GM23248 (cell line): ENCODE measurements at regions not wholly inside any gene's neighbourhood (a gene's known extent, or its start where the extent isn't known, plus 50 kb on each side); places are given as distances from the start of the nearest gene placed in this dataset.

Experiments
- DNase-seq: peaks from one replicate; pipeline ENCODE4 v3.0.0-alpha.2; 2015
- H2AFZ ChIP-seq: fragments of 200-600 bp; sonication (generic); 2 replicates; pipeline ENCODE4 v1.6.1; 2016; ENCODE audit warnings: antibody characterized with exemption
- H3F3A ChIP-seq: fragments of 200-600 bp; sonication (generic); 2 replicates; pipeline ENCODE4 v1.6.1; 2016; ENCODE audit warnings: mild to moderate bottlenecking, antibody characterized with exemption, mixed run types; ENCODE audit not compliant: insufficient read depth
- H3K27ac ChIP-seq: fragments of 200-600 bp; sonication (generic); 2 replicates; pipeline ENCODE4 v1.5.1; 2016; ENCODE audit warnings: mild to moderate bottlenecking
- H3K27me3 ChIP-seq: fragments of 200-600 bp; sonication (generic); replicated peaks from 2 replicates; pipeline ENCODE4 v1.6.1; 2016; ENCODE audit warnings: mild to moderate bottlenecking; ENCODE audit not compliant: insufficient read depth
- H3K36me3 ChIP-seq: fragments of 200-600 bp; sonication (generic); 2 replicates; pipeline ENCODE4 v1.6.1; 2016; ENCODE audit warnings: low read depth, mild to moderate bottlenecking
- H3K4me1 ChIP-seq: fragments of 200-600 bp; sonication (generic); 2 replicates; pipeline ENCODE4 v1.6.1; 2016; ENCODE audit warnings: mild to moderate bottlenecking; ENCODE audit not compliant: insufficient read depth
- H3K4me2 ChIP-seq: fragments of 200-600 bp; sonication (generic); one replicate; pipeline ENCODE4 v1.6.1; 2016; ENCODE audit warnings: mild to moderate bottlenecking; ENCODE audit not compliant: unreplicated experiment
- H3K4me3 ChIP-seq: fragments of 200-600 bp; sonication (generic); 2 replicates; pipeline ENCODE4 v1.5.1; 2016; ENCODE audit warnings: mild to moderate bottlenecking
- H3K79me2 ChIP-seq: fragments of 200-600 bp; sonication (generic); 2 replicates; pipeline ENCODE4 v1.6.1; 2016; ENCODE audit warnings: mild to moderate bottlenecking; ENCODE audit not compliant: insufficient read depth
- H3K9ac ChIP-seq: fragments of 200-600 bp; sonication (generic); 2 replicates; pipeline ENCODE4 v1.6.1; 2016; ENCODE audit warnings: mild to moderate bottlenecking
- H3K9me2 ChIP-seq: fragments of 200-600 bp; sonication (generic); 2 replicates; pipeline ENCODE4 v1.6.1; 2016; ENCODE audit warnings: mixed run types, mild to moderate bottlenecking, moderate library complexity; ENCODE audit not compliant: insufficient read depth
- H3K9me3 ChIP-seq: fragments of 200-600 bp; sonication (generic); one replicate; pipeline ENCODE4 v1.6.1; 2017; ENCODE audit warnings: low read depth
- H4K20me1 ChIP-seq: fragments of 200-600 bp; sonication (generic); 2 replicates; pipeline ENCODE4 v1.6.0; 2016; ENCODE audit not compliant: insufficient read depth
- EZH2 ChIP-seq: fragments of 200-600 bp; sonication (generic); IDR thresholded peaks from 2 replicates; pipeline ENCODE4 v1.6.1; 2018; ENCODE audit warnings: antibody characterized with exemption, mild to moderate bottlenecking; ENCODE audit not compliant: insufficient read depth, poor library complexity, severe bottlenecking
- EZH2phosphoT487 ChIP-seq: fragments of 200-600 bp; sonication (generic); IDR thresholded peaks from 2 replicates; pipeline ENCODE4 v1.6.1; 2018; ENCODE audit warnings: antibody characterized with exemption, moderate library complexity, mild to moderate bottlenecking, low read depth; ENCODE audit not compliant: insufficient read depth
- WGBS, 2 experiments: methylation state at CpG; one replicate each; pipeline ENCODE4 v1.1.6; 2015 to 2017; ENCODE audit warnings: low lambda C conversion rate in 2 of 2, low coverage in 1 of 2; ENCODE audit errors: missing lambda C conversion rate in 2 of 2; 5-methylcytosine and 5-hydroxymethylcytosine counted together
- in situ Hi-C: fragments of 300-500 bp; cut with MboI; formaldehyde crosslinking; loops from 2 replicates; pipeline ENCODE4 v1.15.0; 2020

DNA sequence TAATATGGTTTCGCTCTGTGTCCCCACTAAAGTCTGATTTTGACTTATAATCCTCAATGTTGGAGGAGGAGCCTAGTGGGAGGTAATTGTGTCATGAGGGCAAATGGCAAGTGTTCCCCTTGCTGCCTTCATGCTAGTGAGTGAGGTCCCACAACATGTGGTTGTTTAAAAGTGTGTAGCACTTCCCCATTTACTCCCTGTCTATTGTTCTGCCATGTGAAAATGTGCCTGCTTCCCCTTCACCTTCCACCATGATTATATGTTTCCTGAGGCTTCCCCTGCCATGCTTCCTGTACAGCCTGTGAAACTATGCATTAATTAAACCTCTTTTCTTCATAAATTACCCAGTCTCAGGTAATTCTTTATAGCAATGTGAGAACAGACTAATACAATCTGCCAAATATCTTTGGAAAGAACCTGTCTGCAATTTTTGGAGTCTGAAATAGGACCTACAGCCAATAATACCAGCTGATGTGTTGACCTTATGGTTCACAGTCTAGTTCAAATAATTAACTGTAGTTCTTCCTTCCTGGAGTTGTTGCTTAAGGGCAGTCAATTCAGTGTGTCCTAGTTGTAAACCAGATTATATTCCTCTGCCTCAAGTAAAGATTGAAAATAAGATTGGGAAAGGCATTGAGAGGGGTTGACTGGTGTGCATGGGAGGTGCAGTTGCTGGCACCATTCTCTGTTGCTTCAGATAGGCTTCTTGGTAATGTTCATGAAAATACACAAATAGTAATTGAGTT lies 1442.9 kb downstream of the SLITRK1 start:
- no peak overlapping the region for H3K4me3 ChIP-seq
- in situ Hi-C loops = no loop called here

DNA sequence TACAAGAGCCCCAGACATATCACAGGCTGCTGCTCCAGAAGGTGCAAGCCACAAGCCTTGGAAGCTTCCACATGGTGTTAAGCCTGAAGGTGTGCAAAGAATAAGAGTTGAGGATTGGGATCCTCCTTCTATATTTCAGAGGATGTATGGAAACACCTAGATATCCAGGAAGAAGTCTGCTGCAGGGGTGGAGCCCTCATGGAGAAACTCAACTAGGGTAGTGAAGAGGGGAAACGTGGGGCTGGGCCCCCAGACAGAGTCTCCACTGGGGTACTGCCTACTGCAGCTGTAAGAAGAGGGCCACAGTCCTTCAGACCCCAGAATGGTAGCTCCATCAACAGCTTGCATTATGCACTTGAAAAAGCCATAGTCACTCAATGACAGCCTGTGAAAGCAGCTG lies 1444.0 kb downstream of the SLITRK1 start:
- Histone ChIP-seq H3K9me3 (no peaks in the 10 kb centered on the region), H3K4me3 (no peak overlapping the region), H3K27me3 (no peaks in the 10 kb centered on the region), H3K36me3 (no peaks in the 10 kb centered on the region), H3K4me1 (no peaks in the 10 kb centered on the region), H3K9ac (no peak overlapping the region), H3K4me2 (no peak overlapping the region), H3F3A (no peaks in the 10 kb centered on the region), H2AFZ (no peak overlapping the region), H3K79me2 (no peaks in the 10 kb centered on the region), H3K9me2 (no peaks in the 10 kb centered on the region), H3K27ac (no peak overlapping the region), H4K20me1 (no peaks in the 10 kb centered on the region)
- 0% methylated on average over 1 of the region's 1 CpG for WGBS, 2 experiments
- DNase-seq = no peak
- no peak for TF ChIP-seq EZH2phosphoT487
- in situ Hi-C loops = no loop called here

More for the DNA sequence above, 1442.9 kb downstream of the SLITRK1 start:
- Histone ChIP-seq H3K36me3 (no peaks in the 10 kb centered on the region), H3K9me2 (no peaks in the 10 kb centered on the region), H3F3A (no peaks in the 10 kb centered on the region), H3K79me2 (no peaks in the 10 kb centered on the region), H4K20me1 (no peaks in the 10 kb centered on the region), H3K9ac (no peak overlapping the region), H3K27me3 (no peaks in the 10 kb centered on the region), H3K4me1 (no peaks in the 10 kb centered on the region), H2AFZ (no peak overlapping the region), H3K27ac (no peak overlapping the region), H3K9me3 (no peaks in the 10 kb centered on the region), H3K4me2 (no peak overlapping the region)
- DNase-seq = no peak
- TF ChIP-seq EZH2phosphoT487 = no peak
- no peak for TF ChIP-seq EZH2
- 0 to 10% methylated on average over 1 of the region's 1 CpG for WGBS, 2 experiments

DNA sequence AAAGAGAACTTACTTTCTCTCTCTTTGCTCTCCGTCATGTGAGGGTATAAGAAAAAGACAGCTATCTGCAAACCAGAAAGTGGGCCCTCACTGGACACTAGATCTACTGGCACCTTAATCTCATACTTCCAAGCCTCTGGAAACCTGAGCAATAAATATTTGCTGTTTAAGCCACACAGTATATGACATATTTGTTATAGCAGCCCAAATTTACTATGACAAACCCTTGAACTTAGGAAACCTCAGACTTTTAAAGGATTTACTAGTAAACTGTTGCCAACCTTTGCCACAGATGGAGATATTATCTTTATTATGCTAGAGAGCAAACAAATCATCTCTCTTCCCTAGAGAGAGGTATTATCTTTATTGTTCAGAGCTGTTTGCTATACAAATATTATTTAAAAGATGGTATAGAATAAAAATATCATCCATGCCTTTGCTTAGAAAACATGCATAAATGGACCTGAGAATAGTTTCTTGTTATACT lies 1446.1 kb downstream of the SLITRK1 start:
- no peaks in the 10 kb centered on the region for H3K9me2 ChIP-seq
- H3K36me3 ChIP-seq = no peaks in the 10 kb centered on the region
- H3K9me3 ChIP-seq = no peaks in the 10 kb centered on the region
- TF ChIP-seq EZH2 = no peak
- no peak overlapping the region for H3K4me2 ChIP-seq
- H3K27me3 ChIP-seq = no peaks in the 10 kb centered on the region
- in situ Hi-C loops = no loop called here
- no peaks in the 10 kb centered on the region for H3K79me2 ChIP-seq
- no peak overlapping the region for H3K4me3 ChIP-seq
- DNase-seq = no peak
- 5 to 6% methylated on average over 1 of the region's 1 CpG for WGBS, 2 experiments
- H3K4me1 ChIP-seq = no peaks in the 10 kb centered on the region
- H3K27ac ChIP-seq = no peak overlapping the region
- H4K20me1 ChIP-seq = no peaks in the 10 kb centered on the region
- H3F3A ChIP-seq = no peaks in the 10 kb centered on the region
- H2AFZ ChIP-seq = no peak overlapping the region
- H3K9ac ChIP-seq = no peak overlapping the region

DNA sequence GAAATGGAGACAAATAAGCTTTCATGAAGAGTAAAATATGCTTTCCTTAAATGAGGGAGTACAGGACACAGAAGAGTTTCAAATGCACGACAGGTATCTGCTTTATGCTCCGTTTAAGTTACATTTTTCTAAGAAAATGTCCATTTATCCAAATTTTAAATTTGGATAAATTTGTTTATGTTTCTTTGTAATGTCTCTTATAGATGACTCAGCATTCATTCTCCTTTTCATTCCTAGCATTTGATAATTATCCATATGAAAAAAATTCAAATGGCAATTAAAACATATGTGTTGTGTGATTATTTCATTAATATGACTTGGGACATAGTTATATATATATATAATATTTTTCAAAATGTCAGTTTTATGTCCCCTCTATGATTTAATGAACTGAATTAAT lies 1449.3 kb downstream of the SLITRK1 start:
- no peaks in the 10 kb centered on the region for H3K36me3 ChIP-seq
- no peak overlapping the region for H3K4me2 ChIP-seq
- no peak overlapping the region for H2AFZ ChIP-seq
- no peaks in the 10 kb centered on the region for H4K20me1 ChIP-seq
- no peak overlapping the region for H3K9ac ChIP-seq
- no peak overlapping the region for H3K27ac ChIP-seq
- no peak for DNase-seq
- no peaks in the 10 kb centered on the region for H3K4me1 ChIP-seq
- no peaks in the 10 kb centered on the region for H3F3A ChIP-seq
- in situ Hi-C loops = no loop called here
- 13 to 14% methylated on average over 2 of the region's 2 CpGs for WGBS, 2 experiments
- H3K79me2 ChIP-seq = no peaks in the 10 kb centered on the region
- no peaks in the 10 kb centered on the region for H3K27me3 ChIP-seq
- H3K9me2 ChIP-seq = no peaks in the 10 kb centered on the region
- no peak for TF ChIP-seq EZH2
- TF ChIP-seq EZH2phosphoT487 = no peak
- H3K4me3 ChIP-seq = no peak overlapping the region
- no peaks in the 10 kb centered on the region for H3K9me3 ChIP-seq
